ENCODE measurements at regions not wholly inside any gene's neighbourhood (a gene's known extent, or its start where the extent isn't known, plus 50 kb on each side); places are given as distances from the start of the nearest gene placed in this dataset.

DNA sequence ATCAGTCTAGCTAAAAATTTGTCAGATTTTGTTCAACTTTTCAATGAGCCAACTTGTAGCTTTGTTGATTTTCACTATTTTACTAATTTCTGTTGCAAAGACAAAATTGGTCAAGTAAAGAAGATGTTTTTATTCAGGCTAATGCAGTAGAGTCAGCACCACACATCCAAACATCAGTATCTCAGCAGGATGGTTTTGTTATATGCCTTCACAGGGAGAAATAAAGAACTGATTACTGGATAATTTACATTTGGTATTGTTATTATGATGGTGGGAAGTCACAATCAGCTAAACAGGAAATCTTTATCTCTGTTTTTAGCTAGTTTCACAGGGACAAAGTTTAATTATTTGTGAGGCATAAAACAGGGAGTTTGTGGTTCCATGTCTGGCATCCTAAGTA, 713.4 kb downstream of the SLITRK5 start:
- TF ChIP-seq, protein P1, sequence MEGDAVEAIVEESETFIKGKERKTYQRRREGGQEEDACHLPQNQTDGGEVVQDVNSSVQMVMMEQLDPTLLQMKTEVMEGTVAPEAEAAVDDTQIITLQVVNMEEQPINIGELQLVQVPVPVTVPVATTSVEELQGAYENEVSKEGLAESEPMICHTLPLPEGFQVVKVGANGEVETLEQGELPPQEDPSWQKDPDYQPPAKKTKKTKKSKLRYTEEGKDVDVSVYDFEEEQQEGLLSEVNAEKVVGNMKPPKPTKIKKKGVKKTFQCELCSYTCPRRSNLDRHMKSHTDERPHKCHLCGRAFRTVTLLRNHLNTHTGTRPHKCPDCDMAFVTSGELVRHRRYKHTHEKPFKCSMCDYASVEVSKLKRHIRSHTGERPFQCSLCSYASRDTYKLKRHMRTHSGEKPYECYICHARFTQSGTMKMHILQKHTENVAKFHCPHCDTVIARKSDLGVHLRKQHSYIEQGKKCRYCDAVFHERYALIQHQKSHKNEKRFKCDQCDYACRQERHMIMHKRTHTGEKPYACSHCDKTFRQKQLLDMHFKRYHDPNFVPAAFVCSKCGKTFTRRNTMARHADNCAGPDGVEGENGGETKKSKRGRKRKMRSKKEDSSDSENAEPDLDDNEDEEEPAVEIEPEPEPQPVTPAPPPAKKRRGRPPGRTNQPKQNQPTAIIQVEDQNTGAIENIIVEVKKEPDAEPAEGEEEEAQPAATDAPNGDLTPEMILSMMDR (IDR thresholded peaks at IDR 0.05): no peak
- no peak for TF ChIP-seq POLR2A (IDR thresholded peaks at IDR 0.05)

Measured in sigmoid colon (tissue), 3 donors.